ENCODE measurements at regions not wholly inside any gene's neighbourhood (a gene's known extent, or its start where the extent isn't known, plus 50 kb on each side); places are given as distances from the start of the nearest gene placed in this dataset.

GRCh38 chr14:61226015-61226654 lies 55.0 kb downstream of the TMEM30B start:
- 70 to 73% methylated on average over 5 of the region's 5 CpGs for WGBS, 2 experiments
- H3K36me3 ChIP-seq (ENCODE audit: control insufficient read depth, insufficient read depth, low read length), result no peaks in the 10 kb centered on the region
- no peaks in the 10 kb centered on the region for H3K27me3 ChIP-seq (ENCODE audit: control insufficient read depth, insufficient read depth, low read length, poor library complexity, severe bottlenecking)
- peaks cover 9% of the 10 kb centered on the region for H3K4me1 ChIP-seq (ENCODE audit: control insufficient read depth, insufficient read depth, low read length)
- H3K9me3 ChIP-seq (ENCODE audit: control insufficient read depth, low read length), result no peaks in the 10 kb centered on the region
- no peak overlapping the region for H3K4me3 ChIP-seq (ENCODE audit: insufficient read depth, low read depth, low read length)
- no peak overlapping the region for H3K27ac ChIP-seq (ENCODE audit: insufficient read depth, low read depth, low read length, poor library complexity, severe bottlenecking)

GRCh38 chr14:61225344-61225743 lies 55.8 kb downstream of the TMEM30B start:
- no peak overlapping the region for H3K27ac ChIP-seq (ENCODE audit: insufficient read depth, low read depth, low read length, poor library complexity, severe bottlenecking)
- WGBS, 2 experiments, result 97 to 98% methylated on average over 6 of the region's 6 CpGs
- H3K4me3 ChIP-seq (ENCODE audit: insufficient read depth, low read depth, low read length), result no peak overlapping the region
- no peaks in the 10 kb centered on the region for H3K27me3 ChIP-seq (ENCODE audit: control insufficient read depth, insufficient read depth, low read length, poor library complexity, severe bottlenecking)
- no peaks in the 10 kb centered on the region for H3K9me3 ChIP-seq (ENCODE audit: control insufficient read depth, low read length)
- H3K36me3 ChIP-seq (ENCODE audit: control insufficient read depth, insufficient read depth, low read length), result no peaks in the 10 kb centered on the region
- peaks cover 9% of the 10 kb centered on the region for H3K4me1 ChIP-seq (ENCODE audit: control insufficient read depth, insufficient read depth, low read length)

- Histone ChIP-seq H3K4me3 (ENCODE audit: insufficient read depth, low read depth, low read length) (no peak overlapping the region), H3K36me3 (ENCODE audit: control insufficient read depth, insufficient read depth, low read length) (no peaks in the 10 kb centered on the region), H3K27ac (ENCODE audit: insufficient read depth, low read depth, low read length, poor library complexity, severe bottlenecking) (no peak overlapping the region), H3K4me1 (ENCODE audit: control insufficient read depth, insufficient read depth, low read length) (peaks cover 12% of the 10 kb centered on the region), H3K9me3 (ENCODE audit: control insufficient read depth, low read length) (no peaks in the 10 kb centered on the region), H3K27me3 (ENCODE audit: control insufficient read depth, insufficient read depth, low read length, poor library complexity, severe bottlenecking) (no peaks in the 10 kb centered on the region)
These were observed 57.6 kb downstream of the TMEM30B start for GRCh38 chr14:61223552-61223951.

GRCh38 chr14:61222388-61222787 lies 58.8 kb downstream of the TMEM30B start:
- H3K4me1 ChIP-seq (ENCODE audit: control insufficient read depth, insufficient read depth, low read length), result peaks cover 17% of the 10 kb centered on the region
- H3K4me3 ChIP-seq (ENCODE audit: insufficient read depth, low read depth, low read length), result no peak overlapping the region
- no peaks in the 10 kb centered on the region for H3K27me3 ChIP-seq (ENCODE audit: control insufficient read depth, insufficient read depth, low read length, poor library complexity, severe bottlenecking)
- no peaks in the 10 kb centered on the region for H3K9me3 ChIP-seq (ENCODE audit: control insufficient read depth, low read length)
- no peaks in the 10 kb centered on the region for H3K36me3 ChIP-seq (ENCODE audit: control insufficient read depth, insufficient read depth, low read length)
- 91 to 96% methylated on average over 3 of the region's 3 CpGs for WGBS, 2 experiments
- no peak overlapping the region for H3K27ac ChIP-seq (ENCODE audit: insufficient read depth, low read depth, low read length, poor library complexity, severe bottlenecking)

- Histone ChIP-seq H3K9me3 (ENCODE audit: control insufficient read depth, low read length) (no peaks in the 10 kb centered on the region), H3K27ac (ENCODE audit: insufficient read depth, low read depth, low read length, poor library complexity, severe bottlenecking) (no peak overlapping the region), H3K27me3 (ENCODE audit: control insufficient read depth, insufficient read depth, low read length, poor library complexity, severe bottlenecking) (no peaks in the 10 kb centered on the region), H3K36me3 (ENCODE audit: control insufficient read depth, insufficient read depth, low read length) (no peaks in the 10 kb centered on the region), H3K4me3 (ENCODE audit: insufficient read depth, low read depth, low read length) (no peak overlapping the region), H3K4me1 (ENCODE audit: control insufficient read depth, insufficient read depth, low read length) (peaks cover 17% of the 10 kb centered on the region)
- 89 to 91% methylated on average over 3 of the region's 3 CpGs for WGBS, 2 experiments
These were observed 59.2 kb downstream of the TMEM30B start for GRCh38 chr14:61221906-61222305.

- no peak overlapping the region for H3K4me3 ChIP-seq (ENCODE audit: insufficient read depth, low read depth, low read length)
- peaks cover 17% of the 10 kb centered on the region for H3K4me1 ChIP-seq (ENCODE audit: control insufficient read depth, insufficient read depth, low read length)
These were observed 61.5 kb downstream of the TMEM30B start for GRCh38 chr14:61219673-61220072.

GRCh38 chr14:61219256-61219655 lies 61.9 kb downstream of the TMEM30B start:
- Histone ChIP-seq H3K9me3 (ENCODE audit: control insufficient read depth, low read length) (no peaks in the 10 kb centered on the region), H3K4me1 (ENCODE audit: control insufficient read depth, insufficient read depth, low read length) (peaks cover 17% of the 10 kb centered on the region), H3K36me3 (ENCODE audit: control insufficient read depth, insufficient read depth, low read length) (no peaks in the 10 kb centered on the region), H3K27ac (ENCODE audit: insufficient read depth, low read depth, low read length, poor library complexity, severe bottlenecking) (no peak overlapping the region), H3K27me3 (ENCODE audit: control insufficient read depth, insufficient read depth, low read length, poor library complexity, severe bottlenecking) (no peaks in the 10 kb centered on the region), H3K4me3 (ENCODE audit: insufficient read depth, low read depth, low read length) (no peak overlapping the region)
- 87 to 95% methylated on average over 1 of the region's 1 CpG for WGBS, 2 experiments

More at GRCh38 chr14:61219673-61220072, 61.5 kb downstream of the TMEM30B start:
- no peak overlapping the region for H3K27ac ChIP-seq (ENCODE audit: insufficient read depth, low read depth, low read length, poor library complexity, severe bottlenecking)
- H3K9me3 ChIP-seq (ENCODE audit: control insufficient read depth, low read length), result no peaks in the 10 kb centered on the region
- WGBS, 2 experiments, result 95 to 96% methylated on average over 2 to 3 of the region's 3 CpGs
- no peaks in the 10 kb centered on the region for H3K27me3 ChIP-seq (ENCODE audit: control insufficient read depth, insufficient read depth, low read length, poor library complexity, severe bottlenecking)
- no peaks in the 10 kb centered on the region for H3K36me3 ChIP-seq (ENCODE audit: control insufficient read depth, insufficient read depth, low read length)

GRCh38 chr14:61218767-61219166 lies 62.4 kb downstream of the TMEM30B start:
- Histone ChIP-seq H3K27me3 (ENCODE audit: control insufficient read depth, insufficient read depth, low read length, poor library complexity, severe bottlenecking) (no peaks in the 10 kb centered on the region), H3K4me3 (ENCODE audit: insufficient read depth, low read depth, low read length) (no peak overlapping the region), H3K27ac (ENCODE audit: insufficient read depth, low read depth, low read length, poor library complexity, severe bottlenecking) (no peak overlapping the region), H3K9me3 (ENCODE audit: control insufficient read depth, low read length) (no peaks in the 10 kb centered on the region), H3K4me1 (ENCODE audit: control insufficient read depth, insufficient read depth, low read length) (peaks cover 17% of the 10 kb centered on the region), H3K36me3 (ENCODE audit: control insufficient read depth, insufficient read depth, low read length) (no peaks in the 10 kb centered on the region)
- 72 to 74% methylated on average over 5 to 6 of the region's 6 CpGs for WGBS, 2 experiments

- no peak overlapping the region for H3K4me3 ChIP-seq (ENCODE audit: insufficient read depth, low read depth, low read length)
- no peaks in the 10 kb centered on the region for H3K27me3 ChIP-seq (ENCODE audit: control insufficient read depth, insufficient read depth, low read length, poor library complexity, severe bottlenecking)
- H3K27ac ChIP-seq (ENCODE audit: insufficient read depth, low read depth, low read length, poor library complexity, severe bottlenecking), result no peak overlapping the region
- peaks cover 17% of the 10 kb centered on the region for H3K4me1 ChIP-seq (ENCODE audit: control insufficient read depth, insufficient read depth, low read length)
- no peaks in the 10 kb centered on the region for H3K36me3 ChIP-seq (ENCODE audit: control insufficient read depth, insufficient read depth, low read length)
- WGBS, 2 experiments, result 81 to 88% methylated on average over 5 of the region's 5 CpGs
- H3K9me3 ChIP-seq (ENCODE audit: control insufficient read depth, low read length), result no peaks in the 10 kb centered on the region
These were observed 63.0 kb downstream of the TMEM30B start for GRCh38 chr14:61218157-61218556.

GRCh38 chr14:61217516-61217915 lies 63.6 kb downstream of the TMEM30B start:
- peaks cover 17% of the 10 kb centered on the region for H3K4me1 ChIP-seq (ENCODE audit: control insufficient read depth, insufficient read depth, low read length)
- WGBS, 2 experiments, result 92 to 93% methylated on average over 2 of the region's 2 CpGs

More at GRCh38 chr14:61217516-61217915, 63.6 kb downstream of the TMEM30B start:
- Histone ChIP-seq H3K27me3 (ENCODE audit: control insufficient read depth, insufficient read depth, low read length, poor library complexity, severe bottlenecking) (no peaks in the 10 kb centered on the region), H3K27ac (ENCODE audit: insufficient read depth, low read depth, low read length, poor library complexity, severe bottlenecking) (no peak overlapping the region), H3K4me3 (ENCODE audit: insufficient read depth, low read depth, low read length) (no peak overlapping the region), H3K36me3 (ENCODE audit: control insufficient read depth, insufficient read depth, low read length) (no peaks in the 10 kb centered on the region), H3K9me3 (ENCODE audit: control insufficient read depth, low read length) (no peaks in the 10 kb centered on the region)

Measured in ectodermal cell (in vitro differentiated cells).